ENCODE measurements at regions not wholly inside any gene's neighbourhood (a gene's known extent, or its start where the extent isn't known, plus 50 kb on each side); places are given as distances from the start of the nearest gene placed in this dataset.

DNA sequence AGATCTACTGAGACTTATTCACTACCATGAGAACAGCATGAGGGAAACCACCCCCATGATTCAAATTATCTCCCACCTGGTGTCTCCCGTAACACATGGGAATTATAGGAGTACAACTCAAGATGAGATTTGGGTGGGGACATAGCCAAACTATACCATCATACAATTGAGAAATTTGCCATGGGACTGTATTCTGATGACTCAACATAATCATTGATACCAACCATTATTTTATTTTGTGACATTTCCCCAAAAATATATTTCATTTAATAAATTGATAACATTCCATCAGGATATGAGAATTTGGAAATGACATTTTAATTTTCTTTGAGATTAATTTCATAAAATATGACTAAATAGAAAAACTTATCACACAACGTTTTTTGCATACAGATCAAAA is 96.6 kb upstream of the MDFIC2 start:
- DNase-seq = no peak
- no peaks in the 10 kb centered on the region for H3K9me3 ChIP-seq
- H3K4me1 ChIP-seq = no peaks in the 10 kb centered on the region
- H3K4me3 ChIP-seq = no peak overlapping the region
- TF ChIP-seq POLR2A (IDR thresholded peaks at IDR 0.05) (no peak), CTCF (IDR thresholded peaks at IDR 0.05) (no peak)
- no peak overlapping the region for H3K27ac ChIP-seq
- H3K27me3 ChIP-seq = no peaks in the 10 kb centered on the region
- H3K36me3 ChIP-seq = no peaks in the 10 kb centered on the region

DNA sequence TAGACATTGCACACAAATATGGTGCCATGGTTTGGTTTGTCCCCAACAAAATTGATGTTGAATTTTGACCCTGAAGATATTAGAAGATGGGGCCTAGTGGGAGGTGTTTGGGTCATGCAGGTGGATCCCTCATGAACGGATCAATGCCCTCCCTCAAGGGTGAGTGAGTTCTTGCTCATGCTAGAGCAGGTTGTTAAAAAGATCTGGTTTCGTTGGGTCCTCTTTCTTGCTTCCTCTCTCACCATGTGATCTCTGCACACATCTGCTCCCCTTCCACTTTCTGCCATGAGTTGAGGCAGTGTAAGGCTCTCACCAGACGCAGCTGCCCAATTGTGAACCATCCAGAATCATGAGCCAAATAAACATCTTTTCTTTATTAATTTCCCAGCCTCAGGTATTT is 87.8 kb upstream of the MDFIC2 start:
- Histone ChIP-seq H3K4me1 (no peaks in the 10 kb centered on the region), H3K27me3 (no peaks in the 10 kb centered on the region), H3K36me3 (no peaks in the 10 kb centered on the region), H3K27ac (no peak overlapping the region), H3K4me3 (no peak overlapping the region), H3K9me3 (no peaks in the 10 kb centered on the region)
- TF ChIP-seq POLR2A (IDR thresholded peaks at IDR 0.05) (no peak), CTCF (IDR thresholded peaks at IDR 0.05) (no peak)
- no peak for DNase-seq

GRCh38 chr3:70393881-70394612 is 81.6 kb upstream of the MDFIC2 start:
- TF ChIP-seq CTCF (IDR thresholded peaks at IDR 0.05) (no peak), POLR2A (IDR thresholded peaks at IDR 0.05) (no peak)
- DNase-seq = no peak
- Histone ChIP-seq H3K4me1 (no peaks in the 10 kb centered on the region), H3K27me3 (no peaks in the 10 kb centered on the region), H3K9me3 (no peaks in the 10 kb centered on the region), H3K4me3 (no peak overlapping the region), H3K36me3 (no peaks in the 10 kb centered on the region), H3K27ac (no peak overlapping the region)

DNA sequence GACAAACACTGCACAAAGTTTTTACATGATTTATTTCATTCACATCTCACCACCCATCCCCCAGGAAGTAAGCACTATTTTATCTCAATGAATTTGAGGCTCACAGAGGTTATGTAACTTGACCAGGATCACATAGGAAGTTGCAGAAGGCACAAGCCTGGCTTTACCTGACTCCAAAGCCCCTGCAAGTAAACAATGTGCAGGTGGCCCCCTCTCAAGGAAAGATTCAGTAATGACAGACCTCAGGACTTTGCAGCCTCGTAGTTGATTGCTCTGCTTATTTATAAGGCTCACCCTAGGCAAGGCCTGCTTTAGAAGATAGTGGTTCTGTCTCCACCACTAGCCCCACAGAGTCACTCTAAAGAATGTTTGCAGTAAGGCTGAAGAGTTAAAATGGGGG is 79.8 kb upstream of the MDFIC2 start:
- Histone ChIP-seq H3K36me3 (no peaks in the 10 kb centered on the region), H3K4me3 (no peak overlapping the region), H3K27ac (no peak overlapping the region), H3K27me3 (no peaks in the 10 kb centered on the region), H3K4me1 (no peaks in the 10 kb centered on the region), H3K9me3 (no peaks in the 10 kb centered on the region)
- TF ChIP-seq POLR2A (IDR thresholded peaks at IDR 0.05) (no peak), CTCF (IDR thresholded peaks at IDR 0.05) (no peak)
- no peak for DNase-seq

DNA sequence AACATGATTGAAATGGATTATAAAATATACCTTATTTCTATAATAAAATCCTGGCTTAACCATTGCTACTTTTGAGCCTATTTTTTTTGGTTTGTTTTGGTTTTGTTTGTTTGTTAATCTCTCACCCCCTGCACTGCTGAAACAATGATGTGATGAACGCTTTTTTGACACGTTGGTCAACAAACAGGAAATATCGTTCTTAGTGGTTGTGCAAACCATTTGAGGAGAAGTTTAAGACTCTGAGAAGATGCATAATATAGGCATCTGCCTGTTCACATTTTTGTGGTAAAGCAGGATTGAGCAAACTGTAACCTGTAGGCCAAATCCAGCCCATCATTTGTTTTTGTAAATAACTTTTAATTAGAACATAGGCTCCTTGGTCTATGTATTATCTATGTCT is 75.5 kb upstream of the MDFIC2 start:
- TF ChIP-seq POLR2A (IDR thresholded peaks at IDR 0.05) = no peak
- no peak for TF ChIP-seq CTCF (IDR thresholded peaks at IDR 0.05)
- Histone ChIP-seq H3K4me3 (no peak overlapping the region), H3K27me3 (no peaks in the 10 kb centered on the region), H3K27ac (no peak overlapping the region), H3K4me1 (no peaks in the 10 kb centered on the region), H3K36me3 (no peaks in the 10 kb centered on the region), H3K9me3 (no peaks in the 10 kb centered on the region)
- DNase-seq = no peak

GRCh38 chr3:70386846-70387245 is 74.4 kb upstream of the MDFIC2 start:
- H3K9me3 ChIP-seq = no peaks in the 10 kb centered on the region
- H3K27me3 ChIP-seq = no peaks in the 10 kb centered on the region
- H3K4me1 ChIP-seq = no peaks in the 10 kb centered on the region
- H3K27ac ChIP-seq = no peak overlapping the region
- DNase-seq = no peak
- TF ChIP-seq POLR2A (IDR thresholded peaks at IDR 0.05) = no peak
- no peak for TF ChIP-seq CTCF (IDR thresholded peaks at IDR 0.05)
- no peaks in the 10 kb centered on the region for H3K36me3 ChIP-seq
- H3K4me3 ChIP-seq = no peak overlapping the region

Data from Peyer's patch (tissue), 4 donors.